ENCODE measurements at regions not wholly inside any gene's neighbourhood (a gene's known extent, or its start where the extent isn't known, plus 50 kb on each side); places are given as distances from the start of the nearest gene placed in this dataset.
A peak's percentile ranks its signal among the peaks of the same experiment; 100 is the strongest.
"Not testable (repeated sequence)": the region's sequence is repeated elsewhere in the genome, so short reads cannot be mapped to it uniquely, and the experiment has no call there.

DNA sequence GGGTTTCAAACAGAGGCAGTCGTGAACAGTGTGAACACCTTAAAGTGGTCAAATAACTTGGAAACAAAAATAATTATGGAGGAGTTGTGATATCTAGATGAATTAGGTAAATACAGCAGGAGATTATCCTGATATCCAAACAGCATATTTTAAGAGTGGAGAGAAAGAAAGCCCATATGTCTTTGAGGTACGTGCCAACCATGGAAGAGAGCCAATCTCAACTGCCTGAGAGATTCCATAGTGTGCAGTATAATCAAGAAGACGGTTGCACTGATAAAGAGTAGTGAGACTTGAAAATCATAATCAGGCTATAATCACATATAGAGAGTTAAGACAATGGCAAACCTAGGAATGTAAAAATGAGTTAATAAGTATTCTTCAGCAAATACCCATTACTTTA, 472.8 kb upstream of the SLITRK5 start:
- no peak for DNase-seq (ENCODE audit: low read depth, low spot score)

DNA sequence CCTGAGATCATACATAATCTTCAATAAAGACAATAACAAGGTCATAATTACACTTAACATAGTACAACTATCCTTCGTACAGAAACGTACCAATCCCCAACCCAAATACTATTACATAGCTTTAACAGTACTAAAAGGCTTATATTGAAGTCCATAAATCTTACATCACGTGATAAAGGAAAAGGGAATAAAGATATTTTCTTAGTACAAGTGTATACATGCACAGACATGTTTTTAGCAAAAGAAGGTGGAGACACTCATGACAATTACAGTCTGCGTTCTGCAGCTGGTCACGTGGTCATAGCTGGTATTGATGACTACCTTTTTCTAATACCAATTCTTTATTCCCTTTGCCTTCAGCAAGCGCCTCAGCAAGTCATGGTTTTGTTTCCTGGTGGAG, 464.5 kb upstream of the SLITRK5 start:
- DNase-seq (ENCODE audit: low read depth, low spot score): no peak

GRCh38 chr13:87207280-87208003, 463.7 kb upstream of the SLITRK5 start:
- DNase-seq (ENCODE audit: low read depth, low spot score): no peak

- no peak for DNase-seq (ENCODE audit: low read depth, low spot score)
These were observed 462.5 kb upstream of the SLITRK5 start for GRCh38 chr13:87208636-87209035.

GRCh38 chr13:87234981-87235380, 436.2 kb upstream of the SLITRK5 start:
- DNase-seq (ENCODE audit: low read depth, low spot score): peak; percentile 12

GRCh38 chr13:87235621-87236020, 435.6 kb upstream of the SLITRK5 start:
- DNase-seq (ENCODE audit: low read depth, low spot score): no peak

- DNase-seq (ENCODE audit: low read depth, low spot score): no peak
These were observed 426.8 kb upstream of the SLITRK5 start for GRCh38 chr13:87244256-87244890.

DNA sequence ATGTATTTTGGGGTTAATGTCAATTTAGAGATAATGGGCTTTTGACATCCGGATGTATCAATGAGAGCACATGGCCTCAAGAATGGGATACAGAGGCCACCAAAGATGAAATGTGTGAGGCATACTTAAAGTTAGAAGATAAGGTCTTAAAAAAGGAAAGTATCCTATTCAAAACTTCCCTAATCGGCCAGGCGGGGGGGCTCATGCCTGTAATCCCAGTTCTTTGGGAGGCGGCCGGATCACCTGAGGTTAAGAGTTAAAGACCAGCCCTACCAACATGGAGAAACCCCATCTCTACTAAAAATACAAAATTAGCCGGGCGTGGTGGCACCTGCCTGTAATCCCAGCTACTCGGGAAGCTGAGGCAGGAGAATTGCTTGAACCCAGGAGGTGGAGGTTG, 421.3 kb upstream of the SLITRK5 start:
- not testable (repeated sequence) for DNase-seq (ENCODE audit: low read depth, low spot score)

GRCh38 chr13:87255394-87255793, 415.8 kb upstream of the SLITRK5 start:
- DNase-seq (ENCODE audit: low read depth, low spot score): no peak

- DNase-seq (ENCODE audit: low read depth, low spot score): no peak
These were observed 411.6 kb upstream of the SLITRK5 start for GRCh38 chr13:87259479-87260083.

DNA sequence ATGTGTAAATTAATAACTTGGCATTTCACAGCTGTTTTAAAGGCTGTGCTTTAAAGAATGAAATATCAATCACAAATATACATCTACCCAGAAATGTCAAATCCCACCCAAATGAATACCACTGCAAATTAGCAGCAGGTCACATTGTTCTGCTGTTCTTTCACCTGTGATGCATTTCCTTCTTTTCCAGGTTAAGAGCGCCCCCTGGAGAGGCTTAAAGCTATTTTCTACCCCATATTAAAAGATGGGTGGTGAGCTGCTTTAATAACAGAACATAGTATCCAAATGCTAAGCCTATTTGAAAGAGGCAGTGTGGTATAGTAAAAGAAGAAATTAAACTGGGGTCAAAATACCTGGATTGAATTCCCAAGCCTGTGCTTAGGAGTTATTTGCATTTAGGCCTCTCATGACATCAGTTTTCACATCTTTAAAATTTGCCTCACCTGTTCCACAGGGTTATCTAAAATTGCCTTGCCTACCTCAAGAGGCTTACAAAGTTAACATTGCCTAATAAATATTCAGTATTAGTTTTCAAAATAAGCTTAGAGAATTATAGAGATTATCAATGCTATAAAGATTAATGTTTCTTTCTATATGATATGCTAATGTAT, 396.9 kb upstream of the SLITRK5 start:
- DNase-seq (ENCODE audit: low read depth, low spot score): no peak

GRCh38 chr13:87280139-87280538, 391.0 kb upstream of the SLITRK5 start:
- no peak for DNase-seq (ENCODE audit: low read depth, low spot score)

DNA sequence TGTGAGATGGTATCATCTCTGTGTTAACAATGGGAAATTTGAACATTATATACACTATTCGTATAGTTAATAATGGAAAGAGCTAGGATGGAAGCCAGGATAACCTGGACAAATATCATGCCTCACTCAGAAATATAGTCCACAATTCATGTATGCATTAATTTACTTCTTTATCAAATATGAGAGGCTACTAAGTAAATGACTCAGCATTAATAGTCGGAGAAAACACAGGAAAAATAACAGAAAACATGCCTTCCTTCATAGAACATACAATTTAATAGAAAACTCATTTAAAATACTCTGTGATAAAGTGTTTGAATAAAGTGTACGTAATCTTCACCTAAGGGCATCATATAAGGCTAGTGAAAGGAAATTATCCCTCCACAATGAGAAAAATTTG, 383.4 kb upstream of the SLITRK5 start:
- DNase-seq (ENCODE audit: low read depth, low spot score): no peak

- no peak for DNase-seq (ENCODE audit: low read depth, low spot score)
These were observed 375.5 kb upstream of the SLITRK5 start for GRCh38 chr13:87295636-87296035.

DNA sequence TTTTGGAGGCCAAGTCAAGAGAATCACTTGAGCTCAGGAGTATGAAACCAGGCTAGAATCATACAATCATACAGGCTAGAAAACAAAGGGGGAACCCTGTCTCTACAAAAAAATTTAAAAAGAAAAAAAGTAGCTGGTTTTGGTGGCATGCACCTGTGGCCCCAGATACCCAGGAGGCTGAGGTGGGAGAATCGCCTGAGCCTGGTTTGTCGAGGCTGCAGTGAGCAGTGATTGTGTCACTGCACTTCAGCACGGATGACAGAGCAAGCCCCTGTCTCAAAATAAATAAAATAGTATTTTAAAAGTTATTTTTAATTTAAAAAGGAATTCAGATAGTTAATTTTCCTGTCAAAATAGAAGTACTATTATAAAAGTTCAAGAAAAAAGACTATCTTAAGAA, 369.1 kb upstream of the SLITRK5 start:
- DNase-seq (ENCODE audit: low read depth, low spot score): no peak

- no peak for DNase-seq (ENCODE audit: low read depth, low spot score)
These were observed 368.2 kb upstream of the SLITRK5 start for GRCh38 chr13:87302931-87303330.

- no peak for DNase-seq (ENCODE audit: low read depth, low spot score)
These were observed 360.0 kb upstream of the SLITRK5 start for GRCh38 chr13:87311165-87311564.

- no peak for DNase-seq (ENCODE audit: low read depth, low spot score)
These were observed 356.3 kb upstream of the SLITRK5 start for GRCh38 chr13:87314822-87315221.

GRCh38 chr13:87322386-87322785, 348.8 kb upstream of the SLITRK5 start:
- DNase-seq (ENCODE audit: low read depth, low spot score): no peak

GRCh38 chr13:87324558-87324957, 346.6 kb upstream of the SLITRK5 start:
- DNase-seq (ENCODE audit: low read depth, low spot score): no peak

- no peak for DNase-seq (ENCODE audit: low read depth, low spot score)
These were observed 340.0 kb upstream of the SLITRK5 start for GRCh38 chr13:87331178-87331577.

DNA sequence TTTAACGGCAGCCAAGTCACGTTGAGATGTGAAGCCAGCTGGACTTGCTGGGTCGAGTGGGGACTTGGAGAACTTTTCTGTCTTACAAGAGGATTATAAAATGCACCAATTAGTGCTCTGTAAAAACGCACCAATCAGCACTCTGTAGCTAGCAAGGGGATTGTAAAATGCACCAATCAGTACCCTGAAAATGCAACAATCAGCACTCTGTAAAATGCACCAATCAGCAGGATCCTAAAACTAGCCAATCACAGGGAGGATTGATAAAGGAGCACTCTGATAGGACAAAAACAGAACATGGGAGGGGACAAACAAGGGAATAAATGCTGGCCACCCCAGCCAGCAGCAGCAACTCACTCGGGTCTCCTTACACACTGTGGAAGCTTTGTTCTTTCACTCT, 337.6 kb upstream of the SLITRK5 start:
- no peak for DNase-seq (ENCODE audit: low read depth, low spot score)

DNA sequence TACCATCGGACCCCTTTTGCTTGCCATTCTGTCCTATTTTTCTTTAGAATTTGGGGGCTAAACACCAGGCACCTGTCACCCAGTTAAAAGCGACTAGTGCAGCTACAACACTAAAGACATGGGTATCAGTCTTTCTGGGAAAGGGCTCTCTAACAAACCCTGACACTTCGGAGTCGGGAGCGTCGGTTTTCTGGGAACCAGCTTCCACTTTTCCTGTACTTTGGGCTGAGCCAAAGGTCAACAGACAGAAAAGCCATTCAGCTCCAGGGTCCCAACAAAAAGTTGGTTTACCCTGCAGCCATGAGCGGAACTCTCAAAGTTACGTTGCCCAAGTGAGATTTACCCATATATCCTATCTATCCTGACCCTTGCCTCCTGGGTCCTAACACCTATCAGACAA, 337.0 kb upstream of the SLITRK5 start:
- DNase-seq (ENCODE audit: low read depth, low spot score): no peak

Measured in brain pericyte (primary cell).